ENCODE measurements at regions not wholly inside any gene's neighbourhood (a gene's known extent, or its start where the extent isn't known, plus 50 kb on each side); places are given as distances from the start of the nearest gene placed in this dataset.

DNA sequence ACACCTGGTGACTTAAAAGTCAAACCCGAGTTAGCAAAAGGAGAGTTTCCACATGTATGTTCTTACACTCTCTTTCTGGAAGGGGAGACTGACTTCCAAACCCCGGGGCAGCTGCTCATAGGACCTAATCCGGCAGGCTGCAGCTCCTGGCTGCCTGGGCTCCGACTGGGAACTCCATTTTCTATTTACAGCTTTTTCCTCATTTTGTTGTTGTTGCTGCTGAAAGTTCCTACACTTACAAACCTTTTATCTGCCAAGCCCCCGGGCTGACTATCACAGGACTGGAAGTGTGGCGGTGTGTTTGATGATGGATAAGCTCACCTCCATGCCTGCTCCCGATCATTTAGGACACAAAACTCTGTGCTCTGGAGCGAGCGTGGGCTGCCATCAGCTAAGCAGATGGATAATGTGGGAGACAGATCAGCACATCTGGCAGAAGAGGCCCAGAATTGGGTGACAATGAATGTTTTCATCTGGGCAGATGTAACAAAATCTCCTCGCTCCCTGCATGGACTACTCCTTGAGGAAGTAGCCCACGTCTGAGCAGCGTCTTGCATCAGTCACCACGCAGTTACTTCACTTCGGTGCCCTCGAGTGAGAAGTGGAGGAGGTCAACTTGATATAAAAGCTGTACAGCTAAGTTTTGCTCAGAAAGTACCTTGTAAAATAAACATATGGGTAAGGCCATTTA lies 114.4 kb upstream of the COPS8 start:
- no peak for DNase-seq (ENCODE audit: low read depth, low spot score)

DNA sequence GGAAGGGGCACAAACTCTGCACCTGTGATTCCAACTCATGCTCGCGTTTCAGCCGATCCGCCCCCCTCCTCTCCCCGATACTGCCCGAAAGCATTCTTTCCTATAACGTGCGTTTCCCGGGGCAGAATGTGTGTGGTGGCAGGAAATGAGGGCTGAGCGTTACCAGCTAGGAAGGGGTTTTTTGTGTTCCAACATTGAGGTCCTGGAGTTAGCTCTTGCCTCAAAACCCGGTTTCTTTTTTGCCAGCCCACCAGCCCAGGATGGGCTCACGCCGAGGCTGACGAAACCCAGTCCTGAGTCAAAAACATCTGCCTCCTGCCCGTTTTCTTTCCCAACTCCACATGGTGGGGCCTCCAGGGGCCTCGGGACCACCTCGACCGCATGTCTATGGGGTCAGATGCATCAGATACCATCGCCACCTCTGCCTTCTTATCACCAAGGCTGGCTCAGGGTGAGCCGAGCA lies 113.7 kb upstream of the COPS8 start:
- no peak for DNase-seq (ENCODE audit: low read depth, low spot score)

DNA sequence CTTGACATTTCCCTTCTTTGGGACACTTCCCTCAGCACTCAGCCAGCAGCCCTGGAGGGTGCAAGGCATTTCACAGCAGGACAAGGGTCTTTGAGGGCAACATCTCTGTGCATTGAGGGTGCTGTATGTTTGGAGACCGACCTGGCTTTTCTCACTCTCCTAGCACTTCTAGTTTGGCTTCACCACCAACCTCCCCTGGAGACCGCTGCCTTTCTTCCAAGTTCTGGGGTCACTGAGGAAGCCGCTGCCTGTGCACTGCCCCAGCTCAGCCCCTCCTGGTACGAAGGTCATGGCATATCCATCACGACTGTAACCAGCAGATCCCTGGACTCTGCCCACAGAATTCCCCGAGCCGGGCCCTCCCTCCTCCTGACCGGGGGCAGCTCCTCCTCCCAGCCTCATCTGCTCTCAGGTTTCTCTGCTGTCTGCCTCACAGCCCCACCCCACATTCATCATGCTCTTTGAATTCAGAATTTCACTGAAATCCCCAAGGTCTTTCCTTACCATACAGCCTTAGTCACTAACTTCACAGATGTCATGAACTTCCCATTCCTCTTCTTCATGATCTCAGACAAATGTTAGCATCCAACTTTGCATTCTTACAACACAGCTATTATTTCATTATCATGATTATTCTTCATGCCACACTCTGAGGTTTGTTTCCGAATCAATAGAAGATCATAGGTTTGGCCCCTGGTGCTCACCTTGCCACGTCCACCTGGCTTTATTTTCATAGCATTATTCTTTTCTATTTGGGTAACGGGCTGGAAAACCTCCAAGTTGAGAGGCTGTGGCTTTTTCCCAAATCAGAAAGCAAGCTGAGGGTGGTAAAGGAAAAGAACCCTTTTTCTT lies 113.0 kb upstream of the COPS8 start:
- no peak for DNase-seq (ENCODE audit: low read depth, low spot score)

DNA sequence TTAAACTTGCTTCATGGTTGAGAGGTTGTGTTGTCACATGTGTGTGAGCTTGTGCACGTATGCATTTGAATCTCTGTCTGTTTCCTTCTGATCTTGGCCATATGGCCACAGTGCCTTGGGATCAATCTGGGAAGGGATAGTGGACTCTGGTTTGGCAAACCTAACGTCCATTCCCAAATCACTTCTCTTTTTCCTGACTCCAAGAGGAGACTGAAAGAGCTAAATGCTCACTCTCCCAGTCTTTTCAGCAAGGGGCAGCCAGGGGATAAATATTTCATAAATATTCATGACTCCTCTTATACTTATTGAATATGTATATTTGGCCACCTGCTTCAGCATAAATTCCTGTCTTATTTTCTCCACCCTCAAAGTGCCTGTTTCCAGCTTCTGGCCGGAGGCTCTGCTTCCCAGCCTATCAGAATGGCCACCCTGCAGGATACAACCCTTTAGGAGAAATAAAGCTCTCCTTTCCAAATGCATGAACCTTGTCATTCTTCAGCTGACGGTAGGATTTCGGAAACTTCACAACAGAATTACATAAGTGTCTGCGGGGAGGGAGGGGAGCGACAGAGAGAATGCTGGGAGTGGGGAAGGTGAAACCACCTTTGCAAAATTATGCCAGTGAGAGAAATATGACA lies 112.2 kb upstream of the COPS8 start:
- DNase-seq (ENCODE audit: low read depth, low spot score), result no peak

DNA sequence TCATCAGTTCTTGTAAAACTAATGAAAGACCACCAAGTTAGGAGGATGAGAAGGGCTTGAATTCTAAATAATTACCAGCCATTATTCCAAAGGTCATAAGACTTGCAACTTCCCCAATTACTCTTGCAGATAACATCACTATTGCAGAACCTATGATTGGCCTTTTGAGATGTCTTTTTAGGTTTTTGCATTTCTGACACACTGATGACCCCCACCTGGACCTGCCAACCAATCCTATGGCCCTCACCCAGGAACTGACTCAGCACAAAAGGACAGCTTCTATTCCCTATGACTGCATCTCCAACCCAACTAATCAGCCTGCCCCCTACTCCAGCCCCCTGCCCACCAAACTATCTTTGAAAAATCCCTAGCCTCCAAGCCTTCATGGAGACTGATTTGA lies 111.5 kb upstream of the COPS8 start:
- DNase-seq (ENCODE audit: low read depth, low spot score), result no peak

DNA sequence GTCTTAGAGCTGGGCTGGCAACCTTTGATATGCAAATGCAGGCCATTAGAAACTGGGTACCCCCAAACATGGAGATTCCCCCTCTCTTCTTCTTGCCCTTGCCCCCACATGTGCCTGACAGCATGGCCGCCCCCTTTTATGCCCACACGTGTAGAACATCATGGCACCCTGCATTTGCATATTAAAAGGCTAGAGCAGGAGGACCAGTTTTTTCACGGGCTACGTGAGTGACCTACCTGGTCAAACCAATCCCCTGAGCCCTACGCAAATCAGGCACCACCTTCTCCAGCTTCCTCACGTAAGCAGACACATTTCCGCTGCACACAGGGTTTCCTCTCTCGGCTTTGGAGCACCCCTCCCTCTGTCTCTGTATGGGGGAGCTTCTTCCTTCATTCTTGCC lies 110.9 kb upstream of the COPS8 start:
- DNase-seq (ENCODE audit: low read depth, low spot score), result no peak

DNA sequence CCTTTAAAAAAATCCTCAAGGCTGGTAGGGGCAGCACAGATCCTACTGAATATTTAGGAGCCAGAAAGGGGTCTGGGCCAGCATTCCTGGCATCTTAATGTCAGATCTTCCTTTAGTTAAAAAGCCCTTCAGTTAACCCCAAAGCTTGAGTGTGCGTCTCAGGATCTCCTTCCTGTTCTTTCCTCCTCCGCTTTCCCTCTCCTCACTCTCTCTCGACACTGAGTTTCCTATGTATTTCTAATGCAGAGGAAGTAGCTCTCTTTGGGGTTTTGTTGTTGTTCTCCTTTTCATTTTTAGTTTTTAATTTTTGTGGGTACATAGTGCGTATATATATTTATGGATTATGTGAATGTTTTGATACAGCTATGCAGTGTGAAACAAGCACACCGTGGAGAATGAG lies 109.9 kb upstream of the COPS8 start:
- no peak for DNase-seq (ENCODE audit: low read depth, low spot score)

DNA sequence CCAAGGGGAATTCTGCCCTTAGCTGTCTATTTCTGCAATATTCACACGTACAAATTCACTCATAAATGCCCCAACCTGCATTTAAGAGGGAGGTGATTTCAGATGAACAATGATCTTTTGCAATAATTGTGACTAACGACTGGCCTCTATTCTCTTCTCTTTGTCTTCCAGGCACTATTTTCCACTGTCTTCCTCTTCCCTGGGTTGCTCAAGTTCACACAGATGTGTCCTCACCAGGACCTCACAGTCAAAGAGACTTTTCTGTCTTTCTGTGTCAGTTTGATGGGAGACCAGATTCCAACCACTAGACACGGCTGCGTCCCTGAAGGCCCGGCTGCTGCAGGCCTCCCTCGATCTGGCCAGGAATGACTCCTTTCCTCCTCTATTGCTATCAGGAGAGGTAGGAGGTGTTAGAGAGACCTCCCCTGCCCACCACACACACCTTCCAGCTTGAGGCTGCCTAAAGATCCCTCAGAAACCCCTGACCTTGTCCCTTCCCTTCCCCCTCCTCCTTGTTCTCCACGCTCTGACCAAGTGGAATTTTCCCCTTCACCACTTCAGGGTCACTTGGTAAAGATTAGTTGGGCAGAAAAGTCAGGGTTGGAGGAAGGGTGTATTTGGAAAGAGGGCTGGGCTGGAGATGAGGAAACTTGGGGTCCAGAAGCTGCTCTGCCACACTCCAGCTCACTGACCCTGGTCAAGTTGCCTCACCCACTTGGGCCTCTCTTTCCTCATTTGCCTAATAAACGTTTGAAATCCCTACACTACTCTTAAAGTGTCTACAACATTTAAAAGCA lies 109.2 kb upstream of the COPS8 start:
- no peak for DNase-seq (ENCODE audit: low read depth, low spot score)

DNA sequence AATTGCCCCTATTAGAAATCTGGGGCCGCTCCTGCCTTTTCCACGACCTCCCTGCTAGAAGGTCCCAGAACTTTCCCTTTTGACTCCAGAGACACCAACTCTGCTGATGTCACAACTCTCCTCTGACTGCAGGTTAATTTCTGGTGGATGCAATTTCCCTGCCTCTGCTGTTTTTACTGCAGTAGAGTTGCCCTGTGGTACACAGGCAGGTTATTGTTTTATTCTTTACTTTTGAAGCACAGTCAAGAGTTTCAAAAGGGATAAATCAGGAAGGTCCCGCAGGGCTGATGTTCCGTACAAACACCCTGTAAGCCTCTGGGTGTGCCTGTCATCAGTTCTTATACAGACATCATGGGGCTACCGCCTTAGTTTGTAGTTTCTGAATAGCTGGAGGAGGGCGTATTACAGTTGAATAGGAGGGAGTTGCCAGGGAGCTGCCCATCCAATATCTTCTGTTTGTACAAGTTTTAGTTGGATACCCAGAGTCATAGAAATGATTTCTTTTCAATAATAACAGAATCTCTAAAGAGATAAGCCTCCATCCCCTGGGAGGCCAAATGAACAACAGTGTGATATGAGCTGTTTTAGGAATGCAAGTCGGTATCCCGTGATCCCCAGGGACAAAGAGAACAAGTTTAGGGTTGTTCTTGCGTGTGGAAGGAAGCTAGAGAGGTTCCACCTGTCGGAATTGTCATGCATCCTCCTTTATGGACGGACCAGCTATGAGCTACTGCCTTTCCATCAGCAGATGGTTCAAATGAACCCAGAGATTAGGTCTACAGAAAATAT lies 108.4 kb upstream of the COPS8 start:
- no peak for DNase-seq (ENCODE audit: low read depth, low spot score)

DNA sequence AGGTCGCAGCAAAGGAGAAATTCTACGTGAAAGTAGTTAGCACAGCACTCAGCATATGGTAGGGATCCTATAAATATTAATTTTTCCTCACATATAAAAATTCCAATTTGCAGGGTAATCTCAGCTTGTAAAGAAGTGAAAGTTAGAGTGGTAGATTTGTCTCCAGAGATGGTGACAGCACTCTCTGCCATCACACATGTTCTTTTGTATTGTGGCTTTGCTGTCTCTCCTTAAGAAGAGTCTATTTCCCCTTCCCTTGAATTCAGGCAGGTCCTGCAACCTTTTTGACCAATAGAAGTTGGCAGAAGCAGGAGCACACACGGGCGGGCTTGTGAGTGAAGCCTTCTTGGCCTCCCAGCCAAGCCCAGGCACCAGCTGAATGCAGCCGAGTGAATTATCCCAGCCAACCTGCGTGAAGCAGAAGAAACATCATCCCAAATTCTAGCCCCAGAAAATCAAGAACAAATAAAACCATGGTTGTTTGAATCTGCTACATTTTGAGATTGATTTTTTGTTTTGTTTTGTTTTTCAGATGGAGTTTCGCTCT lies 107.8 kb upstream of the COPS8 start:
- DNase-seq (ENCODE audit: low read depth, low spot score), result no peak

DNA sequence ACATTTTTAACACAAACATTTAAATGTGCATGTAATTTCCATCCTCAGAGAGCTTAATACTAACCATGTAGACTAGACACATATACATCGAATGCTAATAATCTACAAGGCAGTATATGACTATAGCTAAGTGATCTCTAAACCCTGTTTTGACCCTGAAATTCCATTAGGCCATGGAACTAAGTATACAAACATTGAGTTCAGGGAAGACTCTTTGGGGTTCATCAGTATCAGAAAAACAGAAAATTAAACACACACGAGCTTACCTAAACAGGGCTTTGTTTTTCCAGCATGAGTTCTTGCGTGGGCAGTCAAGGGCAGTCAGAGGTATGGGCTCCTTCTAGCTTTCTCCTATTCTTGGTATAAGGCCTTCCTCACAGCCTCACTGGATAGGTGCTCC lies 106.0 kb upstream of the COPS8 start:
- DNase-seq (ENCODE audit: low read depth, low spot score), result no peak

DNA sequence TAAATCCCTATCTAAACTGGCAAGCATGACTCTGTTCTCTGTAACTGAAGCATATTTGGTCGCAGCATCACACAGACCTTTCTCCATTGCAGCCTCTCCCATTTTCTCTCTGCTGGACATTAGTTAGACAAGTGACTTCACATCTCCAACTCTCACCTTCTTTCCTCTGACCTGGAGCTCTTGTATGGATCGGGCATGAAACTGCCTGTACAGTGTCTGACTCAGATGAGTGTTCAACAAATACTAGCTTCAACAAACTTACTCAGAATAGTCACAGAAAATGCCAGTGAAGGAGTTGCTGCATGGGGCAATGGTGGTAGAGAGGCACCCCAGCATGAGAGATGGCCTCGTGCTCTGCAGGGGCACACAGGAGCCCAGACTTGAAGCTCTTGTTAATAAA lies 104.7 kb upstream of the COPS8 start:
- no peak for DNase-seq (ENCODE audit: low read depth, low spot score)

DNA sequence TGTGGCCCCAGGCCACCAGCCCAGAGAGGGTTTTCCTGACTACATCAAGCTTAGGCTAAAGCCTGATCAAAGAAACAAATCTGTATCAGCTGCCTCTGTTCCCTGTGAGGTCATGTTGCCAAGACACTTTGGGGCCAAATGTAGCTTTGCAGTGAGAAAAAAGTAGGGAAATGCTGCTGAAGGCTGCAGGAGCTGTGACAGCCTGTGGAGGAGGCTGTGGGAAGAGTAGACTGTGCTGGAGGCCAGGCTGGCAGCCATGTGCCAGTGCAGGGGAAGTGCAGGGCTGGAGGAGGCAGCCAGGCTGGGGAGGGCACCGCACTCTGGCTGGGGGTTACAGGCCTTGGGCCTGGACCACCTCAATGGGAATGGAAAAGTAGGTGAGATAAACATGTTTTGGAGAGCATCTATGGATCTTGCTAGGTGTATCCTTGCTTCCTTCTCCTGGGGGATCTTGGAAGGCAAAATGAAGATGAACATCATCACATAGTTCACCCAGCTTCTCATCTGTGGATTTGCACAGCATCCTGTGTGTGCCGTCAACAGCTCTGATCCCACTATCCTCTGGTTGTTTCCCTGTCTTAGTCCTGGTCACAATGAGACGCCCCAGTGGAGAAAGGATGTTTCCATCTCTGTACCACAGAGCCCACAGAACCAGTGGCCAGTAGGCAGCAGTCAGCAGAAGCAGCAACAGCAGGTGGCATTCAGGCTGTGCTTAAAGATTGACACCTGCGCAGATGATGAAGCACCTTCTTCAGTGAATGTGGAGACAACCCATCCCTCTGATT lies 103.8 kb upstream of the COPS8 start:
- no peak for DNase-seq (ENCODE audit: low read depth, low spot score)

DNA sequence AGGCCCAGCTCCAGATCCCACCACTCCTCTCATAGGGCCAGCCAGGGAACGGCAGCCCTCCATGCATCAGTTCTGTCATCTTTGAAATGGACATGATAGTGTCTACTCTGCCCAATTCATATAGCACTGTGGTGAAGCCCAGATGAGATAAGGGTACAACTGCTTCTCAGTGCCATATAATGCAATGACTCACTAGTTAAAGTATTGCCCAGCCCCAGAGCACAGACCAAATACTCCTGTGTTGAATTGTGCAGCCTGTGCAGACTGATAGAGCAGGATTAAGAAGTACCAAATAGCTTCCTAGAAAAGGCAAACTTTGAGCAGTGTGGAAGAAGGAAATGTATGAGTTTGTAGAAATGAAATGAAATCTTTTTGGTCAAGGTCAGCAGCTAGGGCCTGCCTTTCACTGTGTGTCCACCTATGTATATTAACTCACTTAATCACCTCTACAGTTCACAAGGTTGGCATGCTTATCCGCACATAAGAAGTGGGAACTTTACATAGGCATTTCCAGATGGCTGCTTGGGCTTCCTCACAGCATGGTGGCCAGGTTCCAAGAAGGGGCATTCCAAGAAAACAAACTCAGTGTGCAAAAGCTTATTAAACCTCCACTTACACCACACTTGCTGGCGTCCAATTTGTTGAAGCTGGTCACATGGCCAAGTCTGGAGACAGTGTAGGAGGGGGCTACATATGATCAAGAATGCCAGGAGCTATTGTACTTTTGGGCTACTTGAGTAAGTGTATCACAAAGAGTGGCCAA lies 102.8 kb upstream of the COPS8 start:
- DNase-seq (ENCODE audit: low read depth, low spot score), result no peak

DNA sequence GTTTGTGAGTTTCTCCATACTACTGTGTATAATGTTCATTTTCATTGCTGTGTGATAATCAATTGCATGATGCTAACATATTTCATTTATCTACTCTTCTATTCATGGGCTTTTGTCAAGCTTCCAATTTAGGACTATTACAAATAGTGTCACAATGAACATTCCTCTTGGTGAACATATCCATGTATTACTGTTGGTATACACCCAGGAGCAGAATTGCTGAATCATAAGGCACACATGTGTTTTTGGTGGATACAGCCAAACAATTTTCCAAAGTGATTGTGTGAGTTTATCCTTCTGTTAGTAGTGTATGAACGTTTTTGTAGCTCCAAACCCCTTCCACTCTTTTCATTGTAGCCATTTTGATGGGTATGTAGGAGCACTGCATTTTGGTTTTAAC lies 101.6 kb upstream of the COPS8 start:
- no peak for DNase-seq (ENCODE audit: low read depth, low spot score)

DNA sequence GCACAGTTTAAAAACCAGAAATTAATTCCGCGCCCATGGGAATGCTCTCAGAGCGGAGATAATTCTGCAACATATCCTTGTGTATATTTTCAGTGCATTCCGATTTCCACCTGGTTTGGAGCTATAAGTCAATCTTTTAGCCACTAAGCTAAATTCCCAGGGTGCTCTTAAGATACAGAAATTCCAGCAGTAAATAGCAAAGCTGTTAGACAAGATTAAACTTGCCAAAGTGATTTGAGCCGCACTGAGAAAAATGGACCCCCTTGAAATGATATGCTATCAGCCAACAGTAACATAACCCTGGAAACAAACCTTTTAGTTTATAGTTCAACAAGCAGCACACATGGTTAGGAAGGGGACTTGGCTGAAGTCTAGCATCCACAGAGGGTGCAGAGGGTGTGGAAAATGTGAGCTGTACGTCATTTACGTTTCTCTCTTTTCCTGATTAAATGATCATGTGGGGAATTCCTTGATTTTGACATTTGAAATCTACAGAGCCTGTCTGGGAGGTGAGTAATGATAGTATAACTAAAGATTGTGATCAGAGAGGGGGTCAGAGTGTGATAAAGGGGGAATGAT lies 99.8 kb upstream of the COPS8 start:
- no peak for DNase-seq (ENCODE audit: low read depth, low spot score)

DNA sequence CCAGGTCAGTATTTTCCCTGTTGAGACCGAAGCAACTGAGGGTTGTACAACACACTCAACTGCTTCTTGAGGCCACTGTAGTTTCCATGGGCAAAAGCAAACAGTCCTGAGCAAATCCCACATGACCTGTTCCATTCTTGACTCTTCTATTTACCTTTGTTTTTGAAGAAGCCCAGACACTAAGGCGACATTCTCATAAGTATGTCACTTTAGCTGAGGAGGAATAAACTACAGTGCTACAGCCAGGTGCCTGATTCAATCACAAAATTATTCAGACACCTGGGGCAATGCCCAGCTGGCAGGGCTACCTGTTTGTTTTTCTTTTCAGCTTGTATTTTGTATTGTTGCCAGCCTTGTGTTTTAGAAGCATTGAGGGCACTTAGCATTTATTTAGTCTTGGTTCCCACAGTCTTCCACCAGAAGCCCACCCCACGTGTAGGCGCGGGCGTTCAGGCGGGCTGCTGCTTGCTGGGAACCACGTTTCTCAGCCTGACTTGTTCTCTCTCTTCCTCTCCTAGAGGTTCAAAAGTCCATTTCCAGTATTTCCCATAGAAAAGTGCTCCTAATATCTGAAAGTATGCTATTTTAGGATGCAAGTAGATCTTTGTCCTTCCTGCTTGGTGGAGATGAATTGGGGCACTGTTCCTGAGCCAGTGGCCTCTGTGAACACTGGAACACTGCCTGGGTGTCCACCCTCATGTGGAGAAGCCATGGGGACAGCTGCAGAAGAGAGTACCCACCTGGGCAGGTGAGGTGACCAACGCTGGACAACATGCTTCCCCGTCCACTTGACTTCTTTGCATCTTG lies 99.0 kb upstream of the COPS8 start:
- no peak for DNase-seq (ENCODE audit: low read depth, low spot score)

DNA sequence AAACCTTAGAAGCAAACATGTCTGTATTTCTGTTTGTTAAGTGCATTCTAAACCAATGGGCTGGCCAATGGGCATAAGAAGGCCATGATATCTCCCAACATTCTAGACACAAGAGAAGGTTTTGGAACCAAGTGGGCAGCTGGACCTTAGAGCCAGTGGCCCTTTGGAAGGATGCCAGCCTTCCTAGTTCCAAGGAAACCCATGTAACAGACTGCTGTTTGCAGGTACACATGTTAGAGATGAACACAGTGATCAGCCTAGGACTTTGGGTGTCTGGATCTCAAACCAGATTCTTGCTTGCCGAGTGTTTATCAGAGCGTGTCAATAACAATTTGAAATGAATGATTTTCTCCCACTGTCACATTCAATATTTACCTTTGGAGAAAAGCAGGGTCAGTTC lies 97.5 kb upstream of the COPS8 start:
- no peak for DNase-seq (ENCODE audit: low read depth, low spot score)
